H9 (cell line): ENCODE measurements at regions not wholly inside any gene's neighbourhood (a gene's known extent, or its start where the extent isn't known, plus 50 kb on each side); places are given as distances from the start of the nearest gene placed in this dataset.

Experiments
- DNase-seq: peaks from one replicate; pipeline ENCODE4 v3.0.0-alpha.2; 2017
- H2AFZ ChIP-seq: one replicate; pipeline ENCODE4 v1.6.1; 2013; ENCODE audit warnings: mild to moderate bottlenecking, low read length, control low read depth, moderate library complexity
- H2AK5ac ChIP-seq: 2 replicates; pipeline ENCODE4 v1.6.1; 2013; ENCODE audit warnings: low read length, control low read depth, mixed read lengths; ENCODE audit not compliant: insufficient read length
- H2BK120ac ChIP-seq: one replicate; pipeline ENCODE4 v1.6.1; 2013; ENCODE audit warnings: low read depth, mild to moderate bottlenecking, low read length, control low read depth, inconsistent platforms; ENCODE audit not compliant: poor library complexity, severe bottlenecking
- H2BK12ac ChIP-seq: 2 replicates; pipeline ENCODE4 v1.6.1; 2013; ENCODE audit warnings: low read length, control low read depth, mixed read lengths, low read depth; ENCODE audit not compliant: insufficient read length
- H2BK15ac ChIP-seq: 2 replicates; pipeline ENCODE4 v1.6.1; 2013; ENCODE audit warnings: low read depth, low read length, control low read depth
- H2BK20ac ChIP-seq: one replicate; pipeline ENCODE4 v1.6.1; 2013; ENCODE audit warnings: low read depth, mild to moderate bottlenecking, low read length, control low read depth, inconsistent platforms; ENCODE audit not compliant: poor library complexity, severe bottlenecking
- H2BK5ac ChIP-seq: 2 replicates; pipeline ENCODE4 v1.6.1; 2013; ENCODE audit warnings: low read length, control low read depth, mixed read lengths; ENCODE audit not compliant: insufficient read length
- H3K14ac ChIP-seq: 2 replicates; pipeline ENCODE4 v1.6.1; 2013; ENCODE audit warnings: low read length, control low read depth; ENCODE audit not compliant: insufficient read depth
- H3K18ac ChIP-seq: 2 replicates; pipeline ENCODE4 v1.6.1; 2013; ENCODE audit warnings: low read depth, mild to moderate bottlenecking, mixed read lengths, low read length, control low read depth; ENCODE audit not compliant: insufficient read length
- H3K23ac ChIP-seq: 2 replicates; pipeline ENCODE4 v1.6.1; 2013; ENCODE audit warnings: low read length, control low read depth, mixed read lengths, low read depth; ENCODE audit not compliant: insufficient read length
- H3K23me2 ChIP-seq: 2 replicates; pipeline ENCODE4 v1.6.1; 2013; ENCODE audit warnings: low read depth, mild to moderate bottlenecking, mixed read lengths, low read length, control low read depth; ENCODE audit not compliant: insufficient read length, poor library complexity, severe bottlenecking
- H3K27ac ChIP-seq: 2 replicates; pipeline ENCODE4 v1.5.1; 2013; ENCODE audit warnings: low read length, control low read depth, mixed read lengths, low read depth; ENCODE audit not compliant: insufficient read length
- H3K27me3 ChIP-seq: 2 replicates; pipeline ENCODE4 v1.6.1; 2013; ENCODE audit warnings: low read length, control low read depth, inconsistent platforms; ENCODE audit not compliant: insufficient read depth
- H3K4ac ChIP-seq: 2 replicates; pipeline ENCODE4 v1.6.1; 2013; ENCODE audit warnings: low read depth, mild to moderate bottlenecking, control low read depth, inconsistent platforms, low read length, moderate library complexity
- H3K4me1 ChIP-seq: 2 replicates; pipeline ENCODE4 v1.6.1; 2013; ENCODE audit warnings: low read length, control low read depth, inconsistent platforms; ENCODE audit not compliant: insufficient read depth
- H3K4me2 ChIP-seq: 2 replicates; pipeline ENCODE4 v1.6.1; 2013; ENCODE audit warnings: low read length, control low read depth, mixed read lengths; ENCODE audit not compliant: insufficient read length, insufficient read depth
- H3K56ac ChIP-seq: 2 replicates; pipeline ENCODE4 v1.6.1; 2013; ENCODE audit warnings: low read depth, mild to moderate bottlenecking, mixed read lengths, low read length, control low read depth; ENCODE audit not compliant: insufficient read length
- H3K79me1 ChIP-seq: 2 replicates; pipeline ENCODE4 v1.6.1; 2013; ENCODE audit warnings: low read depth, mild to moderate bottlenecking, moderate library complexity, low read length, control low read depth, inconsistent platforms; ENCODE audit not compliant: insufficient read depth, poor library complexity, severe bottlenecking
- H3K79me2 ChIP-seq: 2 replicates; pipeline ENCODE4 v1.6.1; 2013; ENCODE audit warnings: low read length, control low read depth, inconsistent platforms; ENCODE audit not compliant: insufficient read depth
- H3K9ac ChIP-seq: 2 replicates; pipeline ENCODE4 v1.6.1; 2013; ENCODE audit warnings: low read length, control low read depth, mixed read lengths; ENCODE audit not compliant: insufficient read length; ENCODE audit errors: extremely low read depth
- H3K9me3 ChIP-seq: one replicate; pipeline ENCODE4 v1.6.1; 2013; ENCODE audit warnings: low read depth, low read length, inconsistent platforms; ENCODE audit not compliant: control insufficient read depth
- H3T11ph ChIP-seq: one replicate; pipeline ENCODE4 v1.6.1; 2013; ENCODE audit warnings: mild to moderate bottlenecking, low read length, control low read depth, inconsistent platforms
- H4K20me1 ChIP-seq: one replicate; pipeline ENCODE4 v1.6.1; 2013; ENCODE audit not compliant: control insufficient read depth, insufficient read length, insufficient read depth
- H4K5ac ChIP-seq: 2 replicates; pipeline ENCODE4 v1.6.1; 2013; ENCODE audit warnings: low read depth, mild to moderate bottlenecking, mixed read lengths, low read length, control low read depth; ENCODE audit not compliant: insufficient read length
- H4K8ac ChIP-seq: replicated peaks from 2 replicates; pipeline ENCODE4 v1.6.1; 2013; ENCODE audit warnings: low read length, control low read depth, mixed read lengths, low read depth; ENCODE audit not compliant: insufficient read length
- H4K91ac ChIP-seq: 2 replicates; pipeline ENCODE4 v1.6.1; 2013; ENCODE audit warnings: low read depth, mild to moderate bottlenecking, moderate library complexity, mixed read lengths, low read length, control low read depth; ENCODE audit not compliant: insufficient read length
- H3K27ac Mint-ChIP-seq, 3 experiments: 2 replicates in 2 of 3; 3 replicates in 1 of 3; pipeline ENCODE4 v1.8.0; 2020 to 2021; ENCODE audit warnings: mixed read lengths in 3 of 3, mild to moderate bottlenecking in 1 of 3, moderate library complexity in 1 of 3
- H3K27me3 Mint-ChIP-seq: 2 replicates; pipeline ENCODE4 v1.8.0; 2021; ENCODE audit warnings: low read depth, mild to moderate bottlenecking, moderate library complexity, mixed read lengths
- H3K36me3 Mint-ChIP-seq, 3 experiments: 2 replicates in 2 of 3; 3 replicates in 1 of 3; pipeline ENCODE4 v1.8.0; 2020 to 2021; ENCODE audit warnings: low read depth in 3 of 3, mixed read lengths in 3 of 3; ENCODE audit not compliant: insufficient read depth in 1 of 3
- H3K4me1 Mint-ChIP-seq, 2 experiments: 2 replicates each; pipeline ENCODE4 v1.8.0; 2020; ENCODE audit warnings: mixed read lengths in 2 of 2
- H3K4me3 Mint-ChIP-seq, 2 experiments: 2 replicates in 1 of 2; 3 replicates in 1 of 2; pipeline ENCODE4 v1.8.0; 2020 to 2021; ENCODE audit warnings: mild to moderate bottlenecking in 2 of 2, mixed read lengths in 2 of 2, moderate library complexity in 1 of 2
- H3K9me3 Mint-ChIP-seq, 2 experiments: 2 replicates in 1 of 2; 3 replicates in 1 of 2; pipeline ENCODE4 v1.8.0; 2020; ENCODE audit warnings: mild to moderate bottlenecking in 2 of 2, mixed read lengths in 2 of 2, moderate library complexity in 1 of 2
- WGBS: extraction: QIAGEN DNeasy Blood & Tissue Kit; methylation state at CpG from one replicate; pipeline ENCODE4 v1.1.7; 2013; ENCODE audit warnings: missing lambda C conversion rate, low lambda C conversion rate, mixed read lengths; ENCODE audit not compliant: insufficient read length; ENCODE audit errors: extremely low coverage; 5-methylcytosine and 5-hydroxymethylcytosine counted together
- TF ChIP-seq, protein P1 (sequence below): fragments of 200-600 bp; sonication (generic); conservative IDR thresholded peaks from 3 replicates; pipeline ENCODE4 v1.8.0; 2021; ENCODE audit warnings: antibody characterized with exemption, mild to moderate bottlenecking

DNA sequence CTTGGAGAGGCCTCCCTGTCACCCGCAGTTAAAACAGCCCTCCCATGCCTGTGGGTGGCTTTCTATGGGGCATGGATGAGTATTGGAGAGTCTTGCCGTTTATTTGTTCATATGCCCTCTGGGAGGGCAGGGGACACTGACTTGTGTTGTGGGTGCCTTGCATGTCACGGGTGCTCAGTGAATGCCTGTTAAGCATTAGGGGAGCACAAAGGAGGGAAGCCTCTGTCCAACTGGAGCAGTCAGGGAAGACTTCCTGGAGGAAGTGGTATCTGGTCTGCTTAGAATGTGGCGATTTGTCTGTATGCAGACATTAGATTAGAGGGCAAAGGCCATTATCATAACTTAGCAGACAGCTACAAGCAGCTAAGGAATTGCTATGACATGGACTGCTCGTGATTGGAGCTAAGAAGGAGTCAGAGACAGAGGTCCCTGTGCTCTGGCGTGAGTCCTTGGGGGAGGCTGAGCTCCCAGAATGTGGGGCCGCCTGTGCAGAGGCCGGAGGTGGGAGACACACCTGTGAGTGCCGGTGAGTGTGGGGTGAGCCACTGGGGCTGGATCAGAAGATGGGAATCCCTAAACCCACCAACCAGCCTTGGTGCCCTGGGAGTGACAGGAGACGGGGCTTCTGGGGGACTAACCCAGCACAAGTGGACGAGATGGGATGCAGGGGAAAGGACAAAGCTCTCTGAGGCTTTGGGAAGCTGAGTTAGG, 286.1 kb downstream of the SEC14L1 start:
- Histone ChIP-seq H3T11ph (no peak overlapping the region), H3K18ac (no peak overlapping the region), H4K5ac (no peak overlapping the region), H2BK12ac (no peak overlapping the region), H3K79me2 (no peaks in the 10 kb centered on the region; the same call in 1 of the 2 replicates), H3K9ac (no peak overlapping the region), H3K27me3 (no peaks in the 10 kb centered on the region), H4K20me1 (peaks cover 2% of the 10 kb centered on the region), H3K79me1 (no peaks in the 10 kb centered on the region), H3K4ac (no peak overlapping the region), H4K8ac (no peak overlapping the region), H2AK5ac (no peak overlapping the region), H3K23me2 (no peaks in the 10 kb centered on the region), H3K4me1 (peaks cover 5% of the 10 kb centered on the region; the same call in 1 of the 2 replicates), H3K14ac (no peak overlapping the region), H3K23ac (no peak overlapping the region), H2BK120ac (no peak overlapping the region), H3K27ac (no peak overlapping the region), H3K56ac (no peak overlapping the region), H2BK15ac (no peak overlapping the region), H2BK5ac (no peak overlapping the region), H3K4me2 (no peak overlapping the region), H2AFZ (no peak overlapping the region), H2BK20ac (no peak overlapping the region), H4K91ac (no peak overlapping the region), H3K9me3 (no peaks in the 10 kb centered on the region)
- WGBS: no CpG with 5 or more reads among the region's 11 CpGs
- H3K36me3 Mint-ChIP-seq: peaks cover 0 to 2% (median 0%) of the 10 kb centered on the region in 3 experiments; a peak in 2 of 7 replicates
- TF ChIP-seq, protein P1, sequence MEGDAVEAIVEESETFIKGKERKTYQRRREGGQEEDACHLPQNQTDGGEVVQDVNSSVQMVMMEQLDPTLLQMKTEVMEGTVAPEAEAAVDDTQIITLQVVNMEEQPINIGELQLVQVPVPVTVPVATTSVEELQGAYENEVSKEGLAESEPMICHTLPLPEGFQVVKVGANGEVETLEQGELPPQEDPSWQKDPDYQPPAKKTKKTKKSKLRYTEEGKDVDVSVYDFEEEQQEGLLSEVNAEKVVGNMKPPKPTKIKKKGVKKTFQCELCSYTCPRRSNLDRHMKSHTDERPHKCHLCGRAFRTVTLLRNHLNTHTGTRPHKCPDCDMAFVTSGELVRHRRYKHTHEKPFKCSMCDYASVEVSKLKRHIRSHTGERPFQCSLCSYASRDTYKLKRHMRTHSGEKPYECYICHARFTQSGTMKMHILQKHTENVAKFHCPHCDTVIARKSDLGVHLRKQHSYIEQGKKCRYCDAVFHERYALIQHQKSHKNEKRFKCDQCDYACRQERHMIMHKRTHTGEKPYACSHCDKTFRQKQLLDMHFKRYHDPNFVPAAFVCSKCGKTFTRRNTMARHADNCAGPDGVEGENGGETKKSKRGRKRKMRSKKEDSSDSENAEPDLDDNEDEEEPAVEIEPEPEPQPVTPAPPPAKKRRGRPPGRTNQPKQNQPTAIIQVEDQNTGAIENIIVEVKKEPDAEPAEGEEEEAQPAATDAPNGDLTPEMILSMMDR: no peak
- H3K4me3 Mint-ChIP-seq: no peak overlapping the region
- peak overlapping the region; percentile 70 to 95 (median 76); a peak in 6 of 7 replicates for H3K27ac Mint-ChIP-seq
- H3K4me1 Mint-ChIP-seq: peaks cover 34 to 70% of the 10 kb centered on the region in 2 experiments
- DNase-seq: no peak
- H3K27me3 Mint-ChIP-seq: no peaks in the 10 kb centered on the region
- H3K9me3 Mint-ChIP-seq: no peaks in the 10 kb centered on the region
